ENCODE measurements at regions not wholly inside any gene's neighbourhood (a gene's known extent, or its start where the extent isn't known, plus 50 kb on each side); places are given as distances from the start of the nearest gene placed in this dataset.

DNA sequence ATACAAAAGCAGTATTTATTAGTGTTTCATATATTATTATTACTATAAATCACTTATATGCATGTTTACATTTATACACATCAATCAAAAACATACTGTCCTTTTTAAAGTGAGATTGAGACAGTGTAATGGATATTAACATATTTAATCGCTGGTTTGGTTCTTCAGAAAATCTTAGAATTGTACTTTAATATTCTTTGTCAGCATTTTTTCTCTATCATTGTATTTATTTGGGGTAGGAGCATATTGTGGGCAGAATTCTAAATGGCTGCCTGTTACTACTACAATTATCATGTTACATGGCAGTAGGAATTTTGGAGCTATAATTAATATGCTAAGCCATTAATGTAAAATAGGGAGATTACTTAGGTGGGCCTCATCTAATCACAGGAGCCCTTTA lies 722.6 kb downstream of the TLR4 start:
- DNase-seq, result no peak

DNA sequence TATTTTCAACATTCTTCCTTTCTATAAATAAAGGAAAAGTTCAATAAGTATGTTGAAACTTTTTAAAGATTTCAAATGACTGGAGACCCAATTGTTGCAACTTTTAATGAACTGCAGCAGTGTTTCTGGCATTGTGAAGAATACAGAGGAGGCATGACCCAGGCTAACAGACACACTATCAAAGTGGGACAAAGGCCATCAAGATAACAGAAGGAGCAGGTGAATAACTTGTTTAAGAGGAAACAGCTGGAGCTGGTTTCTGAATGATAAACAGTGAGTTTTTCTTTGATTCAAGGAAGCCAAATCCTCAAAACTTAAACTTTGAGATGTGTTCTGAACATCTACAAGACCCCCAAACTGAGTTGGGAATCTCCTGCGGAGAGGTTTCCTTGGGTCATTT lies 734.6 kb downstream of the TLR4 start:
- DNase-seq, result no peak

DNA sequence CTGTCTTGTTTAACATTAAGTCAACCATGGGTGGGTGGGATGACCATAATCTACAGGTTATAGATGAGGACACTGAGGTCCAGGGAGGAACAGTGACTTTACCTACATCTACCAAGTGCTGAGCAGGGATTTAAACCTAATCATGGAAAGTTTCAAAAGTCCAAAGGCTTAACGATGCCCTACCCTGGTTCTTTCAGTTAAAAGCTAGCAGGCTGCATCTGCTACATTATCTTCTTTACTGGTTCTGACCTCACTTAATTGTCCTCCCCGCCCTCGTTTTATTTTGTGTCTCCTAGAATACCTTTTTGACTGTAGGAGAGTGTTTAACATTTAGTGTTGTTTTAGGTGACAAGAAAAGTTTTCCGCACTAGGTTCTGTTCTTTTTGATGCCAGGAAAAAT lies 735.2 kb downstream of the TLR4 start:
- DNase-seq, result no peak

DNA sequence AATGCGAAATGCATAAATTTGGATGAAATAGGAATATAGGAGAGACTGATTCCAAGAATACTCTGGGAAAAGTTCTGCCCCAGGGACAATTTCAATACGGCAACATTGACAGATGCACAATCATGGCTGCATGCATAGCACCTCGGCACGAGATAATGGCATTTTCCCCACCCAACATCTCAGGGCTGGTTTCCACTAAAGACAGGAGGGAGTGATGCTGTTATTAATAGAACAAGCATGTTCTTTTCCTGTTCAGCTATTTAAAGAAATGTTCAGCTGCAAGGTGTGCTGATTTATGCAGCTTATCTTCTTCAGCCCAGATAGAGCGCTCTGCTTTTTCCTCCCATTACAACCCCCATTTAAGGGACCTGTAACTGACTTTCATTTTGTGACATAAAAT lies 740.2 kb downstream of the TLR4 start:
- DNase-seq, result no peak

DNA sequence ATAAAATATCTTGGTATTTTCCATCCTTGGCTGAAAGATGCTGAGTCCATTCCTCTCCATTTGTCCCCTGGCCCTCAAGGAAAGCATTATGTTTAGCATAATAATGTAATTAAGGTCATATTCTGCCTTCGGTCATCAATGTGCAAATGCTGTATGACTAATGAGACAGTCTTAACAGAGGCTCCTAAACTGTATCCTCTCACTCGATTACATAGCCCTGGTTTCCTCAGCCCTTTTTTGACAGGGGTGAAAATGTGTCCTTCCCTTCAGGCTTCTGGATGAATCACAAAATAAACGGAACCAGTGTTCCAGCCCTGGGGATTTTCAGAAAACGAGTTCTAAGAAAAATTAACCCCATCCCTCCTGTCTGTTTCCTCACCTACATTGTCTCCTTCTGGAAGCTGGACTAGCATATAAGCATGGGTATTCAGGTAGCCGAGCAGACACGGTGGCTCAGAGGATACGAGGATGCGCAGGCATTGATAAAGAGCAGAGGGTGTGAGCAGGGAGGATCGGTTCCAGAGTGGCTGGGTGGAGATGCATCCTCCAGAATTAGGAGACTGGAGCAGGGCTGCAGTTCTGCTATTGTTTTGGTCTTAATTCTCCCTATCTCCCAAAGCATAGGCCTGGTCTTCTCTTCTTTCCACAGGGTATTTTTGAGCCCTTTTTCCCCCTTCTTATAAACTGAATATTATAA lies 742.9 kb downstream of the TLR4 start:
- no peak for DNase-seq

DNA sequence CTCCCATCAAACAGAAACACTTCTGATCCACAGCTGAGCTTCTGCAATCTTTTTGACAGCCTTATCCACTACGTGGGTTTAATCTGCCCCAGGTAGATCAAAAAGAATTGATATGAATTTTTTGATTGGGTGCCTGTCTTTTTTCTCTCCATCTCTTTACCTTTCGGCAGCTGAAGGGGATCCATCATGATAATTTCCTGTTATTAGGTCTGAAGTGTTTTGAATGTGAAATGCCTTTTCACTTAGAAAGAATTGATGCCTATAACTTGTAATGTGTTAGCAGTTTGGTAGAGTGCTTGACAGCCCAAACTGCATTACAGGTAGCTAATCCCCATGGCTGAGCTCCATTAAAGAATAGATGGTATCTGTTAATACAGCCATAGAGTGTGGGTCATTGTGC lies 745.4 kb downstream of the TLR4 start:
- no peak for DNase-seq

DNA sequence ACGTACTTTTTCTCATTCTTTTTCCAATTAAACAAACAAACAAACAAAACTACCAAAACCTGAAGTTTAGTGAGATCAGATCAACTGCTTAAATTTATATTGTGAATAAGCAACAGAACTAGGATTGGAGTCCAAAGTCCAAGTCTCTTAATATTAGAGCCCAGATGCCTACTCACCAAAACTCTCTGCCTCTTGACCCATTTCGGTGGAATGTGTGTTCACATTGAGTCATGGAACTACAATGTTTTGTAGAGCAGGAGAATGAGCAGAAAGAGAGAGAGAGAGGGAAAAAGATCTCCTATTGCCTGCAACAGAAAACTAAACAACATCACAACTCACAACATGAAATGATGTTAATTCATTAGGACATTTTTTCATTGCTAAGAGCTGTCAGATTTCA lies 751.1 kb downstream of the TLR4 start:
- no peak for DNase-seq

DNA sequence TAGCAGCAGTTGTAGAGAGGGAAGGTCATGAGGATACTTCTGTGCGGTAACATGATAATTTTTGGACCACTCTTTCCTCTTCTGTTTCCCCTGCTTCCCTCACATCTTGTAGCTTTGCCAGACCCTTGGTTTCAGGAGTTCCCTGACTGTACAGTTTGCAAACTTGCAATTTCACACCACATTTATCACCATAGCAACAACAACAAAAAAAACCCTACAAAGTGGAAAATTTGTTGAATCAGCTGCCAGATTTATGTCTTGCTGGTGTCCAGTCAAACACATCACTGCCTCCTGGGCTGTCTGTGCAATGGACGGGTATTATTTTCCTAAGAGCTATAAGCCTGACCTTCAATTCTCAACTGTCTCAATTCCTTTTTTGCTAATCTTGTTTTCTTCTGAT lies 751.6 kb downstream of the TLR4 start:
- no peak for DNase-seq

DNA sequence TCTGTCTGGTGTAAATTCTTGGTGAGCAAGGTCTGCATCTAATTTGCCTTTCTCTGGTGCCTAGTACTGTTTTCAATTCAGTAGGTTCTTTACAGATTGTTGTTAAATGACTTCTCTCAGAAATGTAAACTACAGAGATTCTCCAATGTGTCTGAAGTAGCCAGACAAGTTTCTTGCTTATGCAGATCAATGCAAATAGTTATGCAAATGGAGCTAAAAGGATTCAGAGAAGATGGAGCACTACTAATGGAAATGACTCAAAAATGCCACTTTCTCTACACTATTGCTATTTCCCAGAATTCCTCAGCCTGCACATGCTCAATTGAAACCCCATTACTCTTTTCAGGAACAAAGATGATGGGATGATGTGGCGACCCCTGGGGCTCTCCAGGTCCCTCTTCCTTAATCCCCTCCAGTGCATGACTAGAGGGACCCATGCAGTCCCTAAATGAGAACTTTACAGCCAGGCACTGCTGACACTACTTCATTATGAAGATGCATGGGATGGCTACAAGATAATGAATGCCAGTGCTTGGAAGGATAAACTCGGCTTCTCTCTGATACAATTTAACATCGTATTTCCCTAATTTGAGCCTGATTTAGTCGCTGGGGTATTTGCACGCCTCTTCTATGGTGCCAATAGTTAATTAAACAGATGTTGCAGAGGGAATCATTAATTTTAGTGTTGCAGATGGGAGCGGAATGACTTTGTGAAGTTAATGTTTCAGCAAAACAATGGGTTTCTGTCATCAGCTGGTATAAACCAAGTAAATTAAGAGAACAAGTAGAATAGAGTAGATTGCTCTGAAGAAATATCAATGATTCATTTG lies 753.2 kb downstream of the TLR4 start:
- DNase-seq, result no peak

DNA sequence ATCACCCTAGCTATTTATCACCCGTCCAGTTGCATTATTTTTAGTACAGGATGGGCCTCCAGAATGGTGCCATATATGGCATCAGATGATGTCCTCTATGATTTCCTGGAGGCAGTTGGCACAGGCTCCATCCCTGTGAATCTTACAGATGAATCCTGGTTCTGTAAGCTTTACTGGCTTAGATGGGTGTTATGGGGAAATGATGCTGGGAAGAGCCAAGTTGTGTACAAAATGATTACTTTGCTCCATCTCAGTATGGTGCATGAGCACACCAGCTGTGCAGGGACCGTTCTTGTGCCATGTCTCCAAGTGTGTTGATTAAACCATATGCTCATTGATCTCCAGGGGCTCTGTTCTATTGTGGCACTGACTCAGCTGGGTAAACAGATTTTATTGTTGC lies 755.7 kb downstream of the TLR4 start:
- no peak for DNase-seq

DNA sequence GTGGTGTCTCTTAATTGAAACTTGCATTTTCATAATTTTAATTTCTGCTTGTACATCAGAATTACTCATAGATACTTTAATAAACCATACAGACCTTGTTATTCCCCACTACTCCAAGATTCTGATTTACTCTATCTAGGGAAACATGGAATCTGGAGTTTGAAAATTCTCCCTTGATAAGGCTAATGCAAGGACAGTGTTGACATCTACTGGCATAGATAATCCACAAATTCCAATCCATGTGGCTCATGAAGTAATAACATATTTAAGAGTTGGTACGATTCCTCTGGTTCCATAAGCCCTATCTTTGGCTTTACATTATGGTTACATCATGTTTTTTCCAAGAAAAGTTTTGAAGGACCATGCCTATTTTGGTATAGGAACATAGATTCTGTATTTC lies 759.2 kb downstream of the TLR4 start:
- no peak for DNase-seq

DNA sequence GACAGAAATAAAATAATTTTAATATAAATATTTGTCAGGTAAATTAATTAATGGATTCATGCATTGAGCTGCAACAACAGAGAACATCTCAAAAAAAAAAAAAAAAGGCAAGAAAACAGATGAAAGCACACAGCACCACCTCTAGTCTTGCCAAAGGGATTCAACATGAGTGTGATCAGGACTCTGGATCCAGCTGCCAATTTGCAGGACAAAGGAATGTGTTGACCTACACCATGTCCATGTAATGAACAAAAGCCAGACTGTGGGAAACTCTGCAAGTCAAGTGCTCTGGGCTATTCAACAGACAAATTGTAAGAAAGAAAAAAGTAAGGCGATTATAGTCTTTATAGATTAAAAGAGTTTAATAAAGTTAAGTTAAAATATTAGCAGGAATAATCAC lies 769.3 kb downstream of the TLR4 start:
- DNase-seq, result no peak

DNA sequence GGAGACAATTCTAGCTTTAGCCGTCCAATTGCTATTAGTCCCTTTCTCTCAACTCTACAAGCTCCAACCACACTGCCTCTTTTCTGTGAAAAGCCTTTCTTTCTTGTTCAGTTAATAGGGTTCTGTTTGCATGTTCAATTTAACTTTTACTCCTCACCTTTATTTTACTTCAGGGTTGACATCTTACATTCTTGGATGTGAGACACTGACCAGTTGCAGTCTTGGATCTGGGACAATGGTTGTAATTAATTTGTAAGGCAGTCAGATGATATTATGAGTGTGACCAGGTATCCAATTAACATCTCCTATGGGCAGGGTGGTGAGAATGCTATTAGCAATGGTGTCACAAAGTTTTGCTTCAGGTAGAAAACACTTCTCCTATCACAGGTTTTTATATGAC lies 774.5 kb downstream of the TLR4 start:
- DNase-seq, result no peak

DNA sequence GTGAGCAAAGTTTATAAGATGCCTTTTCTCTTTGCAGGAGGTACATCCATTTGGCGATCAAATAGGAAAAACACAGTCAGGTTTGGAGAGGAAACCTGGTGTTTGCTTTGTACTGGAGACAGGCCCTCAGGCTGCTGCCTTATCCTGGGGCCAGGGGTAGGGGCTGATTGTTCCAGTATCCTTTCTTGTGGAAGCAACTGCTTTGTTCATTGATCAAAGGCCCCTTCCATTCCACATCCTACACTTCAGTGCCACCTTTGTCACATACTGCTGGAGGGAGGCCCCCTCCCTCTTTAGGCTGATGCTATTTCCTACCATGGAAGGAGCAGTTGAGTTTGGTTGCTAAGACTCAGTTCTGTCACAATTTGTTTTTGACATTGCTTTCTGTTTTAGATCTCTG lies 778.1 kb downstream of the TLR4 start:
- DNase-seq, result no peak

DNA sequence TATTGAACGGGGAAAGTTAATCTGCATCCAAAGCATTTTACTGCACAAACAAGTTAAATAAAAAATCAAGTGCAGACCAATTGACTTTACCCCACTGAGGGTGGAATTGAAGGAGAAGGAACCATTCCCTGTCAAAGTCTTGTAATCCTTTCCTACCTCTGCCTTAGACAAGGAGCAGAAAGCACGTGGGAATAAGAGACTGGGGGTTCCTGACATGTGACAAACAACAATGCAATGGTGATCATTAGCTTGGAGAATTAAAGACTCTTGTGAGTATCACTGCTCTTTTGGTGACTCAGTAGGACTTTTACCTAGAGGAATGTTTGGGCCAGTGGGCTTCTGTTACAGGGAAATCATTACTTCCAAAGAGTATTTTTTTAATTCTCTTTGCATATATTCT lies 779.5 kb downstream of the TLR4 start:
- no peak for DNase-seq

DNA sequence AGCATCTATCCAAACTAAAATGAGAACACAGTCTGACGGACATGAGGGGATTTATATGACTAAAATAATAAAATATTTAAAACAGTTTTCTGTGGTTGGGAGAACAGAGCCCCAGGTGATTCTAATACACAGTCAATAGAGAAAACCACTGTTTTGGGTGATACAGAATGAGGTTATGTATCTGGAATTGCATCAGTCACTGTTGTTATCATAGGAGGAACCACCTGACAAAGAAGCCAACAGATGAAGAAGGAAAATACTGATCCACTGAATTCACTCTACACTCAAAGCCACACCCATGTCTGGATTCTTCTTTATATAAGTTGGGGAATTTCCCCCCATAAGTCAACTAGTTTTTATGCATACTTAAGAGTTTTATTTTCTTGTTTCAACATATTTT lies 799.0 kb downstream of the TLR4 start:
- no peak for DNase-seq

DNA sequence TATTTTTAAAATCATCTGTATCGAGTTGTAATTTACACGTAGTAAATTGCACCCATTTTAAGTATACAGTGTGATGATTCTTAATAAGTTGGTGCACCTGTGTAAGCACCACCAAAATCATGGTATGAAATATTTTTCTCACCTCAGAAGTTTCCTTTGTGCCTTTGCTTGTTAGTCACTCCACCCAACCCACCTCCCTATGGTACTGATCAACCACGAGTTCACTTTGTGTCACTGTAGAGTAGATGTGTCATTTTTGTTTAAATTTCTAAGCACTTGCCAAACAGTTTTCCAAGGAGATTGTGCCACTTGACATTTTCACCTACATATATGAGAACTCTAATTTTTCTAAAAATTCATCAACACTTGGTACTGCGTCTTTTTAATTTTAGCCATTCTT lies 806.5 kb downstream of the TLR4 start:
- DNase-seq, result no peak

DNA sequence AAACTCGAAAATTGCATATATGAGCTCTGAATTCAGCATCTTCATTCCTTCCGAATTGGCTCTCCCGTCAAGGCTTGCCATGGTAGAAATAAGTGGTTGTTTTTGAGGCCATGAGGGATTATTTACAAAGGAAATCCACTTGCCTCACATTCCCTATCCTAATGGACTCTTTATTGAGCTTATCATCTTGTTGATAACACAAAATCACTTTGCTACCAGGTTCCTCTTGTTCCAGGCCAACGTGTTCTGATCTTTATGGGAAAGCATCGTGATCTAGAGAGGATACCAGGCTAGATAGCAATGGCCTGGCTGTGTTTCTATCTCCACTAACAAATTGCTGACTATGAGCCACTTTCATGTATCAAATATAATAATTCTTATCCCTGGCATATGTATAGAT lies 811.7 kb downstream of the TLR4 start:
- DNase-seq, result no peak

DNA sequence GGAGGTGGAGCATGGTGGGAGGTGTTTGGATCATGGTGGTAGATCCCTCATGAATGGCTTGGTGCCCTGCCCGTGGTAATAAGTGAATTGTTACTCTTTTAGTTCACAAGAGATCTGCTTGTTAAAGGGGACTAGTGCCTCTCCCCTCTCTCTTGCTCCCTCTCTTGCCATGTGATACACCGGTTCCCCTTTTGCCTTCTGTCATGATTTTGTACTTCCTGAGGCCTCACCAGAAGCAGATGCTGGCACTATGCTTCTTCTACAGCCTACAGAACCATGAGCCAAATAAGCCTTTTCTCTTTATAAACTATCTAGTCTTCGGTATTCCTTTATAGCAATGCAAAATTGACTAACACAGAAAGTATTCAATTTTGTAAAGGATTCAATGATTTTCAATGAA lies 817.1 kb downstream of the TLR4 start:
- DNase-seq, result no peak

DNA sequence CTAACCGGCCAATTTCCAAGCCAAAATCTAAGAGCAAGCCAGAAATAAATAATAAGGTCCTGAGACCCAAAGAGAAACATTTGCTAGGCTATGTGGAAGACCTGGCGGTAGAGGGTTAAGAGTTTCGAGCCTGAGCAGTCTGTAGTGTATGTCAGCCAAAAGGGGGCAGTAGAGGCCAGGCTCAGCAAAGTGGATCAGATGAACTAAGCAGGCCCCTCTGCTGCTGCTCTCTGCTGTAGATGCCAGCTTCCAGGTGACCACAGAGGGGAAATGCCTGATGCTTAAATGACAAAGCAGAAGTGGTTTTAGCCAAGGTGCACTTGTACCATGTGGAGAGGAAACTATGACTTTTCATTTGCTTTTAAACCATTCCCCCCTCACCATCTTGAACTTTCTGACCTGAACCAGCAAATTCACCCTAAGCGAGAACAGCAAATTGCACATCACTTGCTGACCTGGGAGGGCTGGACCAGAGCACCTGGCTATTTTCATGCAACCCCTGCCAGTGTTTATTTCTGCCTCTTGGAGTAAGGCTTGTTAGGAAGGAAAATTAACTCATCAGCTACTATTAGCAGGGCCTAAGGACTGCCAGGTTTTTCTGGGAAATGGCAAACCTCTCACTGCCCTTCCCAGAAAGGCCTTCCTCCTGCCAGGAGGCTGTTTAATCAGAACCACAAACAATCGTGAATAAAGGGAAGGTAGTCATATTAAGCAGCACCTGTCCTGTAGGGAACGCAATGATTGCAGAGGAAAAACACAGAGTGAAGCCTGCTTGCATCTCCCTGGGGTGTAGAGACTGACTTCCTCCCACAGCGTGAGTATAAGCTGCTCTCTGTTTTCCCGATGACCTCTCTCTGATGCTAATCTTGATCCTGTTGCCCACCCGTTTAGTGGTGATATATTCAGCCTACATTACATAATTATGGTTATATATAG lies 818.2 kb downstream of the TLR4 start:
- DNase-seq, result no peak

DNA sequence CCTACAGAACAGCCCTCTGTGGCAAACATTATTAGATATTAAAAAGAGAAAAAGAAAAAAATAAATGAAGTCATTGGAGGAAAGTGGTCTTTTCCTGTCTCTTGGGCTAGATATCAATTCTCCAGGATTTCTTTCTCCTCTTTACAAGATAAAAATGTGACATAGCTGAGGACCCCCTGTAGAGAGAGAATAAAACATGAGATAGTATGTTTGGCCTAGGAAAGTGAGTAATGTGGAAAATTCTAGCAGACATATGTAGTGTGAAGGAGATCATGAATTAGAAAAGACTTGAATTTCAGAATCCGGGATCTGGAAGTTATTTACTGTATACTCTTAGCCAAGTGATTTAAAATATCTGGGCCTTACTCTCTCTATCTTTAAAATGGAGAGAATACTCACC lies 823.1 kb downstream of the TLR4 start:
- DNase-seq, result no peak

DNA sequence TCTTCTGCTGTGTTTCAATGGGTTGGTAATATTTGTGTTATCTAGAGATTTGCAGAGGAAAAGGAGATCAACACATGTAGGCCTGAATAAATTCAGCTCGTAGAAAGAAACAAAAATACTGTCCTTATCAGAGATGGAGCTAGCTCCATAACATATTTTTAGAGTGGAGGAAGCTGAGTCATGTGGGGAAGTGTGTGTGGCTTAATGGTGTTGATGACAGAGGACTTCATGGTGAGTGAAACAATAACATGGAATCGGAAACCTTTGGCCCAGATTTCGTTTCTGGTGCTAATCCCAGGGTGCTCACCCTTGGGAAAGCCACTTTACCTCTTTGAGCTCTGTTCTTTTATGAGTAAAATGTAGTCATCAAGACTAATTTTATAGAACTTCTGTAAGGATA lies 825.0 kb downstream of the TLR4 start:
- no peak for DNase-seq

DNA sequence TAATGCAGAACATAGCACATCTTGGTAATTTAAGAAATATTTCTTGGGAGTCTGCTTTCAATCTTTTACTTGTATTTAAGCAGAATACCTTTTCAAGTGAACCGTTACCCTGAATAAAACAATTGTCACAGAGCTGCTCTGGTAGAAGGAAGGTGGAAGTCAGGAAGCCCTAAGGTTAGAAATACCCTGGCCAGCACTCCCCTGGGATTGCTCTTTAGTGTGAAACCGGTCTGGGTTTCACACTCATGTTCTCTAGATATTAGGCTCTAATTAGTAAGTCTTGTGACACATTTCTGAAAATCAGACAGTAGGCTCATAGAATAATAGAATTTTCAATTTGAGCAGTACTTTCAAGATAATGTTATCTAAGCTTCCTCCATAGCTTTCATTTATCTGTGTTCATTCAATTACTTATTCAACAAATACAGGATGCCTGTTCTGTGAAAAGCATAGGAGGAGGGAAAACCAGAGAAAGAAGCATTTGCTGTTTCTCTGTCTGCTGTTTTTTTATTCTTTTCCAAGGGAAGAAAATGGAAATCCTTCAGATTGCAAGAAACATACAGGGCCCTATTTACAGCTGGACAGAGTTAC lies 825.5 kb downstream of the TLR4 start:
- DNase-seq, result no peak
